Right lung (tissue), 2 donors: ENCODE measurements at regions not wholly inside any gene's neighbourhood (a gene's known extent, or its start where the extent isn't known, plus 50 kb on each side); places are given as distances from the start of the nearest gene placed in this dataset.

Experiments
- DNase-seq, 2 donors: peaks; one replicate each; pipeline ENCODE4 v3.0.0-alpha.2; 2013

DNA sequence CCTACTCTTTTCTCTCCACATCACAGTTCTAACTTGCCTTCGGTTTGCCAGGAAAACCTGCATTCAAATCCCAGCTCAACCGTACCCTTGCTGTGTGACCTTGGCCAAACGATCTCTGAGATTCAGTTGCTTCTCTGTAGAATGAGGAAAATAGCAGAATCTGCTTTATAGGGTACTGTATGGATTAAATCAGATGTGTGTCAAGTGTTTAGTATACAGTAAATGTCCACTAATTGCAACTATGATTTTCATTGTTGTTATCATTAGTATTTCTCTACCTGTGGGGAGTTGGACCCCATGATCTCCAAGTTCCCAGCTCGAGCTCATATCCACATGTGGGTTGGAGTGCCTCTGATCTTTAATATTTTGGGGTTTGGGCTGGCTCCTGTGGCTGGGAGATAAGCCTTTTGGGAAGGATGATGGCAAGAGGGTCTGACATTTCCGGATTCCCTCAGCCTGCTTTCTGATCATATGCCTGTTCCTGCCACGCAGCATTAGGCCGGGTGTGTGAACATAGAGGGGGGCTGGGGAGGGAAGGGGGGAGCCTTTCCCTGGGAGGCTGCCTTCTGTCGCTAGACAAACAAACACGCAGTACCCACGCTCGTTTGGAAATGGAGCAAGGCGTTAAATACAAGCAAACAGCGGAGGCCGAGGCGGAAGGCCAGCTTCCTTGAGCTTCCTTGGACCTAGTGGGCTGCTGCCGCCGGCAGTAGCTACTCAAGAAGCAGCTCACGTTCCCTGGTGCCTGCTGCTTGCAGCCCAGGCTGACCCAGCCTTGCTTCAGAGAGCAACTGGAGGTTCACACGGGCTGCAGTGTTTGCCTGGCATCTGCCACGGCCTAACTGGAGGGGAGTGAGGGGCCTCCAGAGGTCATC, 213.5 kb upstream of the LHX5 start:
- DNase-seq = no peak

DNA sequence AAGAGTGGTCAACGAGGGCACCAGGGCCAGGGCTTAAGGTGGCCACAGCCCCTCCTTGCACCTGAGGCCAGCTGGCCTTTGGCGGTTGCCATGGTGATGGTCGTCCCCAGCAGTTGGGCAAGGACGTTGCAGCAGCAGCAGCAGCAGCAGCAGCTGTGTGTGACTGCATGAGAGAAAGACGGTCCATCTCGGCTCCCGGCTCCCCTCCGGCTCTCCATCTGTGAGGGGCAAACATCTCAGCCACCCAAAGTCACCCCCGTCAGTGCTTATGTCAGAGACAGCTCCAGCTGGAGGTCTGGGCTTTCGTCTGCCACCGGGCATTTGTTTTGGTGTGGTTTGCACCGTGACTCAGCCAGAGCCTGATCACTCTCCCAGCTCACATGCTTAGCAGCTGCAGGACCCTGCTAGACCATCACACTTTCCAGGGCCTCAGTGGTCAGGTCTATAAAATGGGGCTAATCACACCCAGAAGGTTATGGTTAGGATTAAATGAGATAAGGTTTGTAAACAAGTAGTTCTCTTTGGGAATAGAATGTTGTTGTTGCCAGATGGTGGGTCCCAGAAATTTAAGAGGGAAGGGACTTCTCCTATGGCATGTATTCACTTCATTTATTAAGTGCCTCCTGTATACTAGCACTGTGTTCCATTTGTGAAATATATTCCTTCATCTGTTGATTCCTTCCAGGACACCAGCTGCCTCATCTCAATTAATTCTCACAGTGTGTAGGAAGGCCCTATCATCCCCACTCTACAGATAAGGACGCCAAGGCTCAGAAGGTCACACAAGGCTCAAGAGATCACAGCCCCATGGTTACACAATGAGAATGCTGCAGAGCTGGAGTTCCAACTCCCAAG, 212.6 kb upstream of the LHX5 start:
- DNase-seq = no peak

DNA sequence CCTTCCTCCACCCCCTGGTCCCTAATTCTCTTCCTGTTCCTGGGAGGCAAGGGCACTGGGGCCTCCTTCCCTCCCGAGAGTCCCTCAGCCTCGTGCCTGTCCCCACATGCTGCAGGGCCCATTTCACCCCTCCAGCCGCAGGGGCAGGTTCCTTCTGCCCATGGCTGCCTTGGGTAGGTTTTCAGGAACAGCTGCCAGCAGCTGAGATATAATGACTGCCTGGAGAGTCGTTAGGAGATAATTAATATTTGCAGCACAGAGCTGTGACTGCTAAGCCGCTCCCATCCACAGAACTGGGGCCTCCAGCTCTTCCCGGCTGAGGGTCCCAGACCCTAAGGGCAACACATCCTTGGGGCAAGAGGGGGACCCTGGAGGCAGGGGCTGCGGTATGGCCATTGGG, 211.9 kb upstream of the LHX5 start:
- DNase-seq = no peak

DNA sequence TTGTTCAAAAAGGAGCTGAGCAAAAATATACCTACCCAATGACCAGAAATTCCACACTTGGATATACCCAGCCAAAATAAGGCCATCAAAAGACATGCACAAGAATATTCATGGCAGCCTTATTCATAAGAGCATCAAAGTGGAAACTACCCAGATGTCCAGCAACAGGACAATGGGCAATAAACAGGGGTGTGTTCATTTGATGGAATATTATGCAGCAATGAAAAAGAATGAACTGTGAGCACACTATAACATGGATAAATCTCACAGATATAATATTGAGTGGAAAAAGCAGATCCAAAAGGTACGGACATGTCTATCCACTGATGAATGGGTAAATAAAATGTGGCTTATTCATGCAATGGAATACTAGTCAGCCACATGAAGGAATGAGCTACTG, 209.2 kb upstream of the LHX5 start:
- DNase-seq = no peak

DNA sequence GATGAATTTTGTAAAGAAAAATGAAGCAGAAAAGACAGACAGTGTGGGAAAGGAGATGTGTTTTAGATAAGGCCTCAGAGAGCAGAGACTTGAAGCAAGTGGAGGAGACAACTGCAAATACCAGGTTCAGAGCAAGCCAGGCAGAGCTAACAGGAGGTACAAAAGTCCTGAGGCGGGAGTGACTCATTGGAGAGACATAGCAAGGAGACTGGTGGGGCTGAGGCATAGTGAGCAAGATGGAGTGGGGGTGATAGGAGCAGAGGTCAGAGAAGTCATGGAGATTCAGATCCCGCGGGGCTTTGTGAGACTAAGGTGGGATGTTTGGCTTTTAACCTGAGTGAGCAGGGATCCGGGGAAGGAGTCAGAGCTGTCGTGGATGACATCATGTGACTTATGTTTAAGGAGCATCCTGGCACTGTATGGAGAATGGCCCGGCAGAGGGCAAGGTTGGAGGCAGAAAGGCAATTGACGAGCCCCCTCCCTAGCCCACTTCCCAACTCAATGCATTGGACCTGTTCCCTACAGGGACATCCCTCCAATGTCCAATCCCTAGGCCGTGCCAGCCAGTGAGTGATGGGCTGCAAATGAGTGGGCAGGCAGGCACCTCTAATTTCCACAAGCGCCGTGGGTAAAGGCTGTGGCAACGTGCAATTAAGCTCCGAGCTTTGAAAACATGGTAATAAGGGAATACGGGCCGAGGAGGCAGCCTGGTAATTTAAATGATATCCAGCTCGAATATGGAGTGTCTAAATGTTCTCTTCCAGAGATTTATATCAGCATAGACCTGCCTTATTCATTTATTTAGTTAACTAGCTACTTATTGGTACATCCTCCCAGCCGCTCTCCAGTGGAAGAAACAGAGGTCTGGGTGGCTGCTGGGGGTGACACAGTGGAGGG, 206.8 kb upstream of the LHX5 start:
- no peak for DNase-seq

DNA sequence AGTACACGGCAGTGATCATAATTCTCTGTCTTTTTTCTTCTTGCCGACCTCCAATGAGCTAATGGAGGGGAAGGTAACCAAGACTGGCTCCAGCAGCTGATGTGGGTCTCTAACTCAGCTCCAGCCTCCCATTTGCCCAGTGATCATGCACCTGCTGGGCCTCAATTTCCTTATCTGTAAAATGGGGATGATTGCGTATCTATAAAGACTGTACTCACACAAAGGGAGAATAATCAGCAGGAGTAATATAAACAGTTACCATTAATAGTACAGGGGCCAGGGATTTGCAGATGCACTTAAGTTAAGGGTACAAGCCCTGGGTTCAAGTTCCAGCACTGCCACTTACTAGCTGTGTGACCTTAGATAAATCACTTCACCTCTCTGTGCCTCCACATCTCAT, 204.9 kb upstream of the LHX5 start:
- no peak for DNase-seq

DNA sequence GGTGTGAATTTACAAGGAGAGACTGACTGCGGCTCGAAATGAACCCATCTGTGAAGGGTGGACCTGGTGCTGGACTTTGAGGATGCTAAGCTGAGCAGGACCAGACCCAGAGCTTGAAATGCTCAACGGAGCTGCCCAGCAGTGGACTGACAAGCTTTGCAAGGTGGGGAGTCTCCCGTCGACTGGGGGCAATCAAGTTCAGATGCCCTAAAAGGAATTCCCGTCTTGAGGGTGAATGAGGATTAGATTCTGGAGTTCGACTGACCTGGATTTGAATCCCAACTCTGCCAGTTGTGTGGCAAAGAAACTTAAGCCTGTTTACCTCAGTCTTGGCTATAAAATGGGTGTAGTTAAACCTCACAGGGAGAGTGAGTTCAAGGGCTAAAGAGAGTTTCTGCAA, 204.4 kb upstream of the LHX5 start:
- no peak for DNase-seq

DNA sequence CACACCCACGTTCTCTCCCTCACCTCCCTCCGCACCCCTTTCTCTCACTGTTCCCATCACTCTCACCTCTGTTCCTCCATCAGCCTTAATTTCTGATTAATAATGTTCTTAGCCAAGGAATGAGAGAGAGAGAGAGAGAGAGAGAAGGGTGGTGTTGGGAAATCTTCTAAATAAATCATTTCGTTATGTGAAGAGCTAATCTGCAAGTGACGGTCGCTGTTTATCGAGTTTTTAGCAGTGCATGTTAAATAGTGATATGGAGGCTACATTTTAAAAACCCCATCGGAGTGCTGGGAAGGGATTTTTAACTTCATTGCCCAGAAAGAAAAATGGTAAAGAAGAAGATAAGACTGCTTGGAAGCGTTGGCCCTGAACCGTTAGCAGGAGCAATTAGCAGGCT, 203.3 kb upstream of the LHX5 start:
- no peak for DNase-seq

DNA sequence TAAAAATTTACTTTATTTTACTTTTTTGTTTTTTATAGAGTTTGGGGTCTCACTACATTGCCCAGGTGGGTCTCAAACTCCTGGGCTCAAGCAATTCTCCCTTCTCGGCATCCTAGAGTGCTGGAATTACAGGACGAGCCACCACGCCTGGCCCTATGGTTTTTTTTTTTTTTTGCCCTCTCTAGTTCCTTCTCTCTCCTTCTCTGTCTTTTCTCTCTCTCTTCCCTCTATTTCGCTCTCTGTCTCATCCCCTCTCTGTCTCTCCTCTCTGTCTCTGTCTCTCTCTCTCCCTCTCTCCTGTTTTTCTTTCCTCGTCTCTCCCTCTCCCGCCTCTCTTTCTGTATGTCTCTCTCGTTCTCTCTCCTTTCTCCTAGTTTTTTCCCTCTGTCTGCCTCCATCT, 202.6 kb upstream of the LHX5 start:
- DNase-seq = no peak

DNA sequence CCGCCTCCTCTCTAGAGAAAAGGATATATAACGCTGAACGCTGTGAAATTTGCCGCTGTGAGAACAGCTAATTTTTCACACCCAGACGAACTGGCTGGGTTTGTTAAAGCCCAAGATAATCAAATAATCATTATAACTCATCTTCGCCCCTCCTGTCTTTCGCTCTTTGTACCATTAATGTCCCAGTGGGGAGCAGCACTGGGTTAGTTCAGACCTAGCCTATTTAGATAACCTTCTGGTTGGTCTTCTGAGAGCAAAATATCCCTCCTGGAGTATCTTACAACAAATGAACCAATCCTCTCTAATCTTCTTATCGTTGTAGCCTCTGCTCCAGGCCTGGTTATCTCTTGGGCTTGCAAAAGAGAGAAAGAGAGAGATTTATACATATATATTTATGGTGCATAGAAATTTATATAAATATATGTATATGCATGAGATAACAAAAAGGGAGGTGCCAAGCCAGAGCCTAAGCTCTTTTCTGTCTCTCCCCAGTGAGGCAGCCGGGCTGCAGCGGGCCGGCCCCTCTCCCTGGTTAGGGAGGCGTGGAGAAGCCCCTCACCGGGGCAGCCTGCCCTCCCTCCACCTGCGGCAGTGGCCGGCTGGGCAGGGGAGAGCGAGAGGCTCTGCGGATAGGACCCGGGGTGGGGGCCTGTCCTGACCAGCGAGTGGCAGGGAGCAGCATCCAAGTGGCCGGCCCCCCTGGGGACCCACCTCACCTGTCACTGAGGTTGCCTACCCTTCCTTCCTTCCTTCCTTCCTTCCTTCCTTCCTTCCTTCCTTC, 202.0 kb upstream of the LHX5 start:
- no peak for DNase-seq

DNA sequence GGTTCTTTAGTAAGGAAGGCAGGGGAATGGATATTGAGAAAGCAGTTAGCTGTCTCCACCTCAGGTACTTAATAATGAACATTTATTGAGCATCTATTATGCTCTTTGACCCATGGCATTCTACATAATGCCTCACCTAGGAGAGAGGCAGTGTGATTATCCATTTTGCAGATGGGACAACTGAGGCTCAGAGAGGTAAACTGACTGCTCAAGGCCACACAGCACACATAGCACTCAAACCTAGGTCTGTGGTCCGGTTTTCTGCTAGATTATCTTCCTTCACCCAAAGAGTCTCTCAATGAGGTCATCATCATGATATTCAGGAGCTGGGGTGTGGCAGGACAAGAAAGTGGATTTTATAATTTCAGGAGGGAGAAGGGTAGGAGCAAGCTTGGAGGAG, 199.1 kb upstream of the LHX5 start:
- DNase-seq = no peak

DNA sequence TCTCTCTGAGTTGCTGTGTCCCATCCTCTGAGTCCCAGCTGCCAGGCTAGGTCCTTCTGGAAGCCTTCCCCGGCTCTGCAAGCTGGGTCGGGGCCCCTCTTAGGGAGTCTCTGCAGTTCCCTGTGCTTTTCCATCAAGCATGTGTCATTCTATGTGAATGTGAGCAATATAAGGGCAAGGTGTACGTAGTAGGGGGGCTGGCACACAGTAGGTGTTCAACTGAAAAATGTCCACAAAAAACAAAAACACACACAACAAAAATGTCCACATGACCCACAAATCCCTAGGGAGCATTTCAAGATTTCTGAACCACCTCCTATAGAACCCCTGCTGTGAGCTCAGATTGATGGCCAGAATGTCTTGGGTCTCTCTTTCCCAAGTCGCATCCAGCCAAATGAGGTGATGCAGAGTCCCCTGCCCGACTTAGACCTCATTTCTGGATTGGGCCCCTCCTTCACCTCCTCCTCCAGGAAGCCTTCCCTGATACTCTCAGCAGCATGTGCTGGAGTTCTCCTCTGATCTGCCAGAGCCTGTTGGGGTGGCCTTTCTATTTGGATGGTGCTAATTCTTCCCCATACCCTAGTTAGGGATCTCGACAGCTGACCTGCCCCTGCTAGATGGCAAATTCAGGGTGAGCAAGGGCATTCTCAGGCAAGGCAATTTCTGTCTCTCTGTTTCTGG, 196.1 kb upstream of the LHX5 start:
- DNase-seq = no peak

DNA sequence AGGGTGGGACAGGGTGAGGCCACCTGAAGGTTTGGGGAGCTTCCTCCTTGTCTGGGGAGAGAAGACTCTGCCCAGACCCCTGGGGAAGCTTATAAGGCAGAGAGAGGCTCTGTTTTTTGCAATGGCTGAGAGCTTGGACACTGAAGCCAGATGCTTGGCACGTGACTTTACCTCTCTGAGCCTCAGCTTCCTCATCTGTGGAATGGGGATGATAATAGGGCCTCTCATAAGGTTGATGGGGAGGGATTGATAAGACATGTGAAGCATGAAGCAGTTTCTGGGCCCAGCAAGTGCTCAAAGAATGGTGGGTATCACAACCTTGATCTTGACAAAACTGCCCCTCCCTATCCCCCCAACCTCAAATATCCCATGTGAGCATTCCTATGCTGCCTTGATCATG, 195.4 kb upstream of the LHX5 start:
- DNase-seq = no peak

DNA sequence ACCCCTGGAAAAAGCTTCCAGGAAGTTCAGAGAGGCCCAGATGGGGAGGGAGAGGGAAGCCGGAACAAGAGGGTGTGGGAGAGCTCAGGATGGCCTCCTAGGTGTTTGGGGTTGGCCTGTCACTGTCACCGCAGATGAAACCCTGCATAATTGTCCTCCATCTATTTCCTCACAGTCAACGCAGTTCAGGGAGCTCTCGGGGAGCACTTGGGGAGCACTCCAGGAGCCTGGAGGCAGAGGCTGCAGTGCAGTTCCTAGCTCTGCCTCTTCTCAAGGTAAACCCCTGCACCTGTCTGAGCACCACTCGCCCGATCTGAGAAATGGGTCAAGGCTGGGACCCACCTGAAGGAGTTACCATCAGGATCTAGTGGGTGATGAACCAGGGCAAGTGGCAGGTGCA, 194.6 kb upstream of the LHX5 start:
- no peak for DNase-seq

DNA sequence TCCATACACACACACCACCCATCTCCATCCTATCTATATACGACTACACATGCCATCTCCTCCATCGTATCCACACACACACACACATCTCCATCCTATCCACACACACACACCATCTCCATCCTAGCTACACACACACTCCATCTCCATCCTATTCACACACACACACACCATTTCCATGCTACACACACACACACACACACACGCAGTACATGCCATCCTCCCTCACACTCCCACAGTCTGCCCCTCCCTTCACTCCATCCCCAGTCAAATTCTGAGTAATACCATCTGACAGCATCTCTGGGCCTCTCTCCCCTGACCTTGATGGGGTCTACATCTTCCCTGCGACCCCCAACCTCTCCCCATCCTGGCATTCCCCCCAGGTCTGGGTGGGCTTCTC, 193.8 kb upstream of the LHX5 start:
- no peak for DNase-seq

DNA sequence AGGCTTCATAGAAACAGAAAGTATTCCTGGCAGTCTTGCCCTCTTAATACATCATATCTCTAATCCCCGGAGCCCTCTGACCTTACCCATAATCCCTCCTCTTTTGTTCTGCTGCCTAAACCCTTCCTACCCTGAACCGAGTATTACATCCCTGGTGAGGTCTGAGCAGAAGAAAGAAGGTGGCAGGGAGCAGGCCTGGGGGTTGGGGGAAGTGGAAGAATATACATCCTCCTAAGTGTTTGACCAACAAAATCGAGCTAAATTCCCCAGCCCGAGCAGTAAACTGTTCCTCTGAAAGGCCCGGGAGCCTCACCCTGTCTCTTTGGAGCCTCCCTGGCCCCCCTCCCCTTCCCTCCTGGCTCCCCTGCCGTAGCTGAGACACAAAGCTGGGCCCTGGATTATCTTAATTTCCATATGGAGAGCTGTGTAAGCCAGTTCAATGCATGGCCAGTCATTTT, 192.6 kb upstream of the LHX5 start:
- no peak for DNase-seq

DNA sequence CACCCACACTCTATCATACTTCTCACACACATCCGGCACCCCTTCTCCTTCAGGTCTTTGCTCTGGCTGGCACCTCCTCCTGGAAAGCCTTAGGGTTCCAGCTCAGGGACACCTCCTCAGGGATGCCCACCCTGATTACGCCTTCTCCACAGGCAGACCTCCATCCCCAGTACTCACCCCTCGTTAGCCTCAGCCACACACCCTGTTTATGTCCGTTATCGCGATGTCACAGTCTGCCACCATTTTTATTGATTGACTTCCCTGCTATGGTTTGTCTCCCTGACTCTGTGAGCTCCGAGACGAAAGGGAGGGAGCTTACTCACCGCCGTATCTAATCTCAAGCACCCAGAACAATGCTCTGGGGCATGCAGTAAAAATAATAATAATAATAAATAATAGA, 191.7 kb upstream of the LHX5 start:
- no peak for DNase-seq

DNA sequence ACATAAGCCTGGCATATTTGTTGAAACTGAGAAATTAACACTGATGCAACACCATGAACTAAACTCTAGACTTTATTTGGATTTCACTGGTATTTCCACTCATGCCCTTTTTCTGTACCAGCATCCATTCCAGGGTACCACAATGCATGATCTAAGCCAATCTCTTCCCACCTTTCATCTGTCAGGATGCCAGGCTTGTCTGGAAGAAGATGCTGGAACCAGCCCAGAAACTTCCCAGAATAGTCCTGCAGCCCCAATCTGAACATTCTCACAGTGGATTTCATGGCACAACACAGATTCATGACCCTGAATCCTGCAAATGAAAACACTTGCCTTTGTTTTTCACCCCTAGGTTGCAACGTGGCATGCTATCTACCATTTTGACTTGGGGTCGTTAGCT, 189.3 kb upstream of the LHX5 start:
- no peak for DNase-seq

DNA sequence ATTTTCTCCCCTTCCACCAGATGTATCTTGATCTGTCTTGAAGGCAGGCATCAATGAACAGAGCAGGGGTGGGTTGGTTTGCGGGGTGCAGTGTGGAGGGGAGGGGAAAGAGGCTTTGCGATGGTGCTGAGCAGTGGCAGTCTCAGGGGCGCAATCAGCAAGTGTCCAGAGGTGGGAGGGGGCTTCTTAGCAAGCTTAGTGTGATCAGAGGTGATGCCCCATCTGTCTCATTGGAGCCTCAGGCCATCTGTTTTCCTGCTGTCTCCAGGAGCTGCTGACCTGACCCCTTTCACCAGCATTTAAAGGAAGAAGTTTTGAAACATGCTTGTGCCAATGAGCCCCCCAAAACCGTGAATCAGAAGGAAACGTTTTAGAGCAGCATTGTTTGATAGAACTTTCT, 187.7 kb upstream of the LHX5 start:
- DNase-seq = no peak

DNA sequence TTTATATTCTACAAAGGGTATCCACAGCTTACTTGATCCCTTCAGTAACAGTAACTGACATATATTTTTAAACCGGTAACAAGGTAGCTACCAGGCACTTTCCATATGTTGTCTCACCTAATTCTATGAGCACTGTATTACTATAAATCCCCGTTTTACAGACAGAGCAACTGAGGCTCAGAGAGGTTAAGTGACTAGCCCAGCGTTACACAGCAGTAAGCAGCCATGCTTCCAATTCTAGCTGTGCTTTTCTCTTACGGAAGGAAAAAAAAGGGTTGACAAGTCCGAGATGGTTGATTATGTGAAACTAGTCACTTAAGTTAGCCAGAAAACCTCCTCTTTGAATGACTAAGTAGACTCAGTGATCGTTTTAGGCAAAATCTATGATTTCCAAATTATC, 187.3 kb upstream of the LHX5 start:
- no peak for DNase-seq
